HL-60 (cell line): ENCODE measurements at regions not wholly inside any gene's neighbourhood (a gene's known extent, or its start where the extent isn't known, plus 50 kb on each side); places are given as distances from the start of the nearest gene placed in this dataset.

Experiments
- DNase-seq, 2 experiments: peaks; one replicate each; pipeline ENCODE4 v3.0.0-alpha.2; 2010 to 2020; ENCODE audit warnings: low read depth in 1 of 2, low spot score in 1 of 2
- H3K27ac ChIP-seq: fragments of 250-450 bp; sonication (Bioruptor Pico); replicated peaks from 2 replicates; pipeline ENCODE4 v1.5.1; 2020; ENCODE audit warnings: mild to moderate bottlenecking, moderate library complexity
- H3K27me3 ChIP-seq: fragments of 250-450 bp; sonication (Bioruptor Pico); 2 replicates; pipeline ENCODE4 v1.5.1; 2021; ENCODE audit warnings: mild to moderate bottlenecking, moderate library complexity; ENCODE audit not compliant: insufficient read depth, poor library complexity, severe bottlenecking
- H3K4me3 ChIP-seq: replicated peaks from 2 replicates; pipeline ENCODE4 v1.5.1; 2011; ENCODE audit warnings: mild to moderate bottlenecking, control low read depth, low read length; ENCODE audit not compliant: insufficient read depth
- CTCF ChIP-seq: IDR thresholded peaks from one replicate; pipeline ENCODE4 v1.5.1; 2011; ENCODE audit warnings: low read length, control low read depth, inconsistent platforms; ENCODE audit not compliant: insufficient read depth
- GABPA ChIP-seq: IDR thresholded peaks from 2 replicates; pipeline ENCODE4 v1.6.1; 2012; ENCODE audit warnings: low read depth
- POLR2AphosphoS5 ChIP-seq: IDR thresholded peaks from 2 replicates; pipeline ENCODE4 v1.6.1; 2012; ENCODE audit warnings: low read depth
- REST ChIP-seq: IDR thresholded peaks from 2 replicates; pipeline ENCODE4 v1.6.1; 2012; ENCODE audit warnings: low read depth; ENCODE audit not compliant: insufficient replicate concordance
- SPI1 ChIP-seq: IDR thresholded peaks from 2 replicates; pipeline ENCODE4 v1.6.1; 2012; ENCODE audit warnings: low read depth, mild to moderate bottlenecking, borderline replicate concordance

- no peak for DNase-seq
- Histone ChIP-seq H3K4me3 (no peak overlapping the region), H3K27me3 (no peaks in the 10 kb centered on the region), H3K27ac (no peak overlapping the region)
- TF ChIP-seq REST (no peak), SPI1 (no peak), POLR2AphosphoS5 (no peak), GABPA (no peak), CTCF (no peak)
Measured at GRCh38 chr10:85047979-85048378, 719.6 kb downstream of the CCSER2 start.

GRCh38 chr10:85048644-85049043, 720.3 kb downstream of the CCSER2 start:
- Histone ChIP-seq H3K27ac (no peak overlapping the region), H3K27me3 (no peaks in the 10 kb centered on the region), H3K4me3 (no peak overlapping the region)
- no peak for DNase-seq
- TF ChIP-seq SPI1 = no peak
- no peak for TF ChIP-seq POLR2AphosphoS5
- TF ChIP-seq REST = no peak
- TF ChIP-seq CTCF = no peak

- DNase-seq = no peak
- no peaks in the 10 kb centered on the region for H3K27me3 ChIP-seq
- no peak for TF ChIP-seq CTCF
- TF ChIP-seq SPI1 = no peak
- H3K27ac ChIP-seq = no peak overlapping the region
- H3K4me3 ChIP-seq = no peak overlapping the region
Measured at GRCh38 chr10:85060944-85061343, 732.6 kb downstream of the CCSER2 start.

GRCh38 chr10:85061401-85061800, 733.0 kb downstream of the CCSER2 start:
- no peak for DNase-seq
- no peaks in the 10 kb centered on the region for H3K27me3 ChIP-seq
- no peak for TF ChIP-seq REST
- TF ChIP-seq SPI1 = no peak
- TF ChIP-seq CTCF = no peak
- no peak for TF ChIP-seq GABPA
- TF ChIP-seq POLR2AphosphoS5 = no peak
- H3K4me3 ChIP-seq = no peak overlapping the region
- H3K27ac ChIP-seq = no peak overlapping the region
